Peyer's patch (tissue), 4 donors: ENCODE measurements at regions not wholly inside any gene's neighbourhood (a gene's known extent, or its start where the extent isn't known, plus 50 kb on each side); places are given as distances from the start of the nearest gene placed in this dataset.

Experiments used
- DNase-seq, 3 donors: peaks; one replicate each; pipeline ENCODE4 v3.0.0-alpha.2; 2017 to 2019
- H3K27ac ChIP-seq, 4 donors: fragments of 200-600 bp; sonication (generic); one replicate each; pipeline ENCODE4 v1.5.1; 2016 to 2019
- H3K27me3 ChIP-seq, 2 donors: fragments of 200-600 bp; sonication (generic); one replicate each; pipeline ENCODE4 v1.5.1; 2019
- H3K36me3 ChIP-seq, 3 donors: fragments of 200-600 bp; sonication (generic); one replicate each; pipeline ENCODE4 v1.5.1; 2016 to 2019
- H3K4me1 ChIP-seq, 4 donors: fragments of 200-600 bp; sonication (generic); one replicate each; pipeline ENCODE4 v1.5.1; 2016 to 2019
- H3K4me3 ChIP-seq, 4 donors: fragments of 200-600 bp; sonication (generic); 1 replicate in 3 of 4; 2 replicates in 1 of 4; pipeline ENCODE4 v1.5.1; 2016 to 2019; ENCODE audit warnings: mild to moderate bottlenecking in 1 of 4
- H3K9me3 ChIP-seq, 4 donors: fragments of 200-600 bp; sonication (generic); one replicate each; pipeline ENCODE4 v1.5.1; 2016 to 2019; ENCODE audit warnings: mild to moderate bottlenecking in 1 of 4
- POLR2A ChIP-seq, 2 donors: fragments of 450-650 bp; IDR thresholded peaks; one replicate each; pipeline ENCODE4 v1.5.1; 2017; ENCODE audit warnings: antibody characterized with exemption in 2 of 2, mild to moderate bottlenecking in 2 of 2, moderate library complexity in 2 of 2
- TF ChIP-seq, protein P1 (sequence below), 6 experiments: fragments of 450-650 bp in 4 of 6; fragments of 200-600 bp in 2 of 6; sonication (generic) in 1 of 6; IDR thresholded peaks; one replicate each; pipeline ENCODE4 v1.5.1; 2017 to 2019; ENCODE audit warnings: antibody characterized with exemption in 6 of 6, mild to moderate bottlenecking in 3 of 6, moderate library complexity in 1 of 6

DNA sequence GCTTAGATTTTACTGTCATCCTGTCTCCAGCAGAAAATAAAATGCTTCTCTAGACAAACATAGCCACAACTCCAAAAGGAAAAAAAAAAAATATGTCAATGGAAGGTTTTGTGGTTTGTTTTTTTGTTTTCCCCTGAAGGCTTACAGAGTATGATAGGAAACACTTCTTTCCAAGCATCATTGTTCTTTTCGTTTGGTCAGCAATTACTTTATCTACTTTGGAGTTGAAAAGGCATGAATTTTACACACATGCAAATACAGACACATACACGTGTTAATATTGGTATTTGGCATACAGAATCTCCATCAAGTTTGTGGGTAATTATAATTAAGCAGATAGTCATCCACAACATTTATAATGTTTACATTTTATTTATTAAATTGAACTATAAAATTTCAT lies 496.9 kb upstream of the MBL2 start:
- no peak overlapping the region for H3K27ac ChIP-seq
- no peak for DNase-seq
- H3K4me3 ChIP-seq = no peak overlapping the region
- TF ChIP-seq, protein P1, sequence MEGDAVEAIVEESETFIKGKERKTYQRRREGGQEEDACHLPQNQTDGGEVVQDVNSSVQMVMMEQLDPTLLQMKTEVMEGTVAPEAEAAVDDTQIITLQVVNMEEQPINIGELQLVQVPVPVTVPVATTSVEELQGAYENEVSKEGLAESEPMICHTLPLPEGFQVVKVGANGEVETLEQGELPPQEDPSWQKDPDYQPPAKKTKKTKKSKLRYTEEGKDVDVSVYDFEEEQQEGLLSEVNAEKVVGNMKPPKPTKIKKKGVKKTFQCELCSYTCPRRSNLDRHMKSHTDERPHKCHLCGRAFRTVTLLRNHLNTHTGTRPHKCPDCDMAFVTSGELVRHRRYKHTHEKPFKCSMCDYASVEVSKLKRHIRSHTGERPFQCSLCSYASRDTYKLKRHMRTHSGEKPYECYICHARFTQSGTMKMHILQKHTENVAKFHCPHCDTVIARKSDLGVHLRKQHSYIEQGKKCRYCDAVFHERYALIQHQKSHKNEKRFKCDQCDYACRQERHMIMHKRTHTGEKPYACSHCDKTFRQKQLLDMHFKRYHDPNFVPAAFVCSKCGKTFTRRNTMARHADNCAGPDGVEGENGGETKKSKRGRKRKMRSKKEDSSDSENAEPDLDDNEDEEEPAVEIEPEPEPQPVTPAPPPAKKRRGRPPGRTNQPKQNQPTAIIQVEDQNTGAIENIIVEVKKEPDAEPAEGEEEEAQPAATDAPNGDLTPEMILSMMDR (IDR thresholded peaks at IDR 0.05) = no peak
- TF ChIP-seq POLR2A (IDR thresholded peaks at IDR 0.05) = no peak
- H3K9me3 ChIP-seq = no peaks in the 10 kb centered on the region
- no peaks in the 10 kb centered on the region for H3K4me1 ChIP-seq
- H3K27me3 ChIP-seq = no peaks in the 10 kb centered on the region
- H3K36me3 ChIP-seq = no peaks in the 10 kb centered on the region

DNA sequence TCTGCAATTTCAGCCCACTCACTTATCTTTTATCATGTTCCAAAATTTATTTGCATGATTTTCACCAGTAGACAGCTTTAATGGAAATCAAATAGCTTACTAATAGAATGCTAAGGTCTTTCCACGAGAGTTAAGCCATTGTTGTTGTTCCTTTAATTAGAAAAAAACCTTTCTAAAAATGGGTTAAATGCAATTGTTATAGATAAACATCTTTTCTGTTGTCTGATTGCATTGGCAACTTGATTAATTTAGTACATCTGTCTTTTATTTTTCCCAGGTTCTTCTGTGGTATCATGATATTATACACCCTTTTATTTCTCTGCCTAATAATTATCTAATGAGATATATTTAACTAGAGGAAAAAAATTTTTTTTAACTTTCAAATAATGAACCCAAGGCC lies 487.6 kb upstream of the MBL2 start:
- DNase-seq = no peak
- H3K36me3 ChIP-seq = no peaks in the 10 kb centered on the region
- no peak overlapping the region for H3K27ac ChIP-seq
- no peaks in the 10 kb centered on the region for H3K4me1 ChIP-seq
- H3K27me3 ChIP-seq = no peaks in the 10 kb centered on the region
- no peak overlapping the region for H3K4me3 ChIP-seq
- no peaks in the 10 kb centered on the region for H3K9me3 ChIP-seq
- TF ChIP-seq, protein P1 (IDR thresholded peaks at IDR 0.05) = no peak
- TF ChIP-seq POLR2A (IDR thresholded peaks at IDR 0.05) = no peak

DNA sequence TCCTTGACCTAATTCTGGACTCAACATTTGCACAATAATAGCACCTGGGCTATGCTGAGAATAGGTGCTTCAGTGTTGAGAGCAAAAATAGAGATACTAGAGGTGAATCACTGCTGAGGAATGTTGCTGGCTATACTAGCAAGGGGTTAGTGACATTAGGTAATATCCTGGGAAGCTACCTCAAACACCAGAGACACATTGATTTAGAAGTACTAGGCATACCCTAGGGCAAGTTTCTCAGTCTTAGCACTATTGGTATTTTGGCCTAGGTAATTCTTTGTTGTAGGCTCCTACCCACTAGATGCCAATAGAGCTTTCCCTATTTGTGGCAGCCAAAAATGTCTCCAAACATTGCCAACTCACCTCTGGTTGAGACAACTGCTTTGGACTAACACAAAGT lies 484.0 kb upstream of the MBL2 start:
- no peak for DNase-seq
- Histone ChIP-seq H3K4me1 (no peaks in the 10 kb centered on the region), H3K9me3 (no peaks in the 10 kb centered on the region), H3K36me3 (no peaks in the 10 kb centered on the region), H3K4me3 (no peak overlapping the region), H3K27me3 (no peaks in the 10 kb centered on the region), H3K27ac (no peak overlapping the region)
- TF ChIP-seq, protein P1 (IDR thresholded peaks at IDR 0.05) = no peak
- TF ChIP-seq POLR2A (IDR thresholded peaks at IDR 0.05) = no peak

DNA sequence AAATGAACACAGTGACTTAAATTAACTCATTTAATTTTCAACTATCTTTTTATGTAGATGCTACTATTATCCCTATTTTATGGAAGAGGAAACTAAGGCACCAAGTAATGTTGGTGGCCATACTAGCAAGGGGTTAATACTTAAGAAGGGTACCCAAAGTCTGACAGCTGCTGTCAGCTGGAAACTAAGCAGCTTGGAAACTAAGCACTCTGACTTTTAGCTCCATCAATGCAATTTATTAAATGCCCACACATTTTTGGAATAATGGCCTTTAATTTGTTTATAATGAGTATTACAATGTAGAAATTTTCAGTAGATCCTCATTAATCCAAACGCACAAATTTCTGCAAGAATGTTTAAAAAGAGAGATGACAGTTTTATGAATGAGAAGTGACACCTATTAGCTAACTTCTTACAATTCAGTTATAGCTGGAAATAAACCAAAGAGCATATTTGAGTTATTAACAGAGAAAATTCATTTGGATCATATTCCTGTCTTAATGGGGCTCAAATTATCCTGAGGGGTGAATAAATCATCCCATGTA lies 483.1 kb upstream of the MBL2 start:
- H3K27me3 ChIP-seq = no peaks in the 10 kb centered on the region
- no peaks in the 10 kb centered on the region for H3K36me3 ChIP-seq
- H3K27ac ChIP-seq = no peak overlapping the region
- DNase-seq = no peak
- TF ChIP-seq, protein P1 (IDR thresholded peaks at IDR 0.05) = no peak
- no peak for TF ChIP-seq POLR2A (IDR thresholded peaks at IDR 0.05)
- H3K4me3 ChIP-seq = no peak overlapping the region
- H3K4me1 ChIP-seq = no peaks in the 10 kb centered on the region
- H3K9me3 ChIP-seq = no peaks in the 10 kb centered on the region

DNA sequence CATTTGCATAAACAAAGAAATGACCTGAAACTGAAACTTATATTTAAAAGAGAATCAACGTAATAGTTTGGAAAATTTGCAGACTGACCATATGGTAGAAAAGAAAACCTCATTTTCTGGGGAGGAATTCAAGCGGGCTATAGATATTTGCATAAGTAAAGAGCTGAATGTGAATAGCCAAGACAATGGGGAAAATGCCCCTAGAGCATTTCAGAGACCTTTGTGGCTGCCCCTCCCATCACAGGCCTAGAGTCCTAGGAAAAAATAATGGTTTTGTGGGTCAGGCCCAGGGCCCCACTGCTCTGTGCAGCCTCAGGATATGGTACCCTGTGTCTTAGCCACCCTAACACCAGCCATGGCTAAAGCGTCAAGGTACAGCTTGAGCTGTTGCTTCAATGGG lies 480.6 kb upstream of the MBL2 start:
- no peak for DNase-seq
- H3K4me3 ChIP-seq = no peak overlapping the region

More for the DNA sequence above, 480.6 kb upstream of the MBL2 start:
- Histone ChIP-seq H3K4me1 (no peaks in the 10 kb centered on the region), H3K27me3 (no peaks in the 10 kb centered on the region), H3K27ac (no peak overlapping the region), H3K36me3 (no peaks in the 10 kb centered on the region), H3K9me3 (no peaks in the 10 kb centered on the region)
- TF ChIP-seq POLR2A (IDR thresholded peaks at IDR 0.05) = no peak
- TF ChIP-seq, protein P1 (IDR thresholded peaks at IDR 0.05) = no peak
